GM06990 (cell line): ENCODE measurements at regions not wholly inside any gene's neighbourhood (a gene's known extent, or its start where the extent isn't known, plus 50 kb on each side); places are given as distances from the start of the nearest gene placed in this dataset.

ENCODE experiments used
- DNase-seq: peaks from one replicate; pipeline ENCODE4 v3.0.0-alpha.2; 2011; ENCODE audit not compliant: insufficient read length; ENCODE audit errors: extremely low read depth
- H3K27me3 ChIP-seq: replicated peaks from 2 replicates; pipeline ENCODE4 v1.6.0; 2011; ENCODE audit warnings: low read length; ENCODE audit not compliant: control insufficient read depth, insufficient read depth
- H3K36me3 ChIP-seq: 2 replicates; pipeline ENCODE4 v1.5.1; 2011; ENCODE audit warnings: low read length; ENCODE audit not compliant: control insufficient read depth, insufficient read depth
- H3K4me3 ChIP-seq: replicated peaks from 2 replicates; pipeline ENCODE4 v1.5.1; 2011; ENCODE audit warnings: low read depth, mild to moderate bottlenecking, control low read depth, low read length
- TF ChIP-seq, protein P1 (sequence below): IDR thresholded peaks from 2 replicates; pipeline ENCODE4 v1.5.1; 2011; ENCODE audit warnings: low read length, control low read depth, mild to moderate bottlenecking, inconsistent platforms; ENCODE audit not compliant: insufficient read depth, poor library complexity, severe bottlenecking

DNA sequence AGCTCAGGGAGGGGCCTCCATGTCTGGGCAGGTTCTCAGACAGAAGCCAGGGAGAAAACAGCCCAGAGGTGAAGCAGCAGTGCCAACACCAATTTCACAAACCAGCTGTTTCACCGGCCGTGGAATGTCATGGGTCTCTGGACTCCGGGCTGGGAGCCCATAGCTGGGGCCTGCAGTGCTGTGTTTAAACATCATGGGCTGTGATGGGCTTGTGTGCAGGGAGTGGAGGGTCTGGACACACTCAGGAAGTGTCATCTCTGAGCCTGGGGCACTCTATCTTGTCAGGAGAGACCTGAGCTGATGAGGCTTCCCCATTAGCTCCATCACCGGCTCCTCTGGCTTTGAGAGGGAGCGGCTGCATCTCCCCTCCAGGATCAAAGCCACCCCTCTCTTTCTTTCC is 173.6 kb upstream of the IGSF21 start:
- no peak for DNase-seq
- H3K36me3 ChIP-seq, result no peaks in the 10 kb centered on the region
- no peak overlapping the region for H3K4me3 ChIP-seq
- TF ChIP-seq, protein P1, sequence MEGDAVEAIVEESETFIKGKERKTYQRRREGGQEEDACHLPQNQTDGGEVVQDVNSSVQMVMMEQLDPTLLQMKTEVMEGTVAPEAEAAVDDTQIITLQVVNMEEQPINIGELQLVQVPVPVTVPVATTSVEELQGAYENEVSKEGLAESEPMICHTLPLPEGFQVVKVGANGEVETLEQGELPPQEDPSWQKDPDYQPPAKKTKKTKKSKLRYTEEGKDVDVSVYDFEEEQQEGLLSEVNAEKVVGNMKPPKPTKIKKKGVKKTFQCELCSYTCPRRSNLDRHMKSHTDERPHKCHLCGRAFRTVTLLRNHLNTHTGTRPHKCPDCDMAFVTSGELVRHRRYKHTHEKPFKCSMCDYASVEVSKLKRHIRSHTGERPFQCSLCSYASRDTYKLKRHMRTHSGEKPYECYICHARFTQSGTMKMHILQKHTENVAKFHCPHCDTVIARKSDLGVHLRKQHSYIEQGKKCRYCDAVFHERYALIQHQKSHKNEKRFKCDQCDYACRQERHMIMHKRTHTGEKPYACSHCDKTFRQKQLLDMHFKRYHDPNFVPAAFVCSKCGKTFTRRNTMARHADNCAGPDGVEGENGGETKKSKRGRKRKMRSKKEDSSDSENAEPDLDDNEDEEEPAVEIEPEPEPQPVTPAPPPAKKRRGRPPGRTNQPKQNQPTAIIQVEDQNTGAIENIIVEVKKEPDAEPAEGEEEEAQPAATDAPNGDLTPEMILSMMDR, result no peak
- H3K27me3 ChIP-seq, result no peaks in the 10 kb centered on the region; the same call in 1 of the 2 replicates

DNA sequence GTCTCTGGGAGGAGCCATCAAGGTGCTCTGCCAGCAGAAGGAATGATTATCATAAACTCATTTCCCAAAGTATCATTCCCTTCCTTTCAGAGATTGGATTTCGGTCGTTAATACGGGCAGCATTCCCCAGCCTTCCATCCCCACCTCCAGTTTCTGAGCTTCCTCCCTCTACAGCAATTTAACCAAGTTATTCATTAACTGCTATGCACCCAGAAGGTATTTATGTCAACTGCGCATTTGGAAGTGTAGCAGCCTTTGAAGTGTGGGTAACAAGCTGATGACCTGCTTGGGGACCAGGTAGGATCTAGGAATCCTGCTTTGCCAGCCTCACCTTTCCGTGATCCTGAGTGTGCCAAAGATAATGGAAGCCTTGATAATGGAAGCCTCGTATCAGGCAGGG is 172.4 kb upstream of the IGSF21 start:
- TF ChIP-seq, protein P1, result no peak
- no peak for DNase-seq
- no peak overlapping the region for H3K4me3 ChIP-seq
- H3K27me3 ChIP-seq, result no peaks in the 10 kb centered on the region; the same call in 1 of the 2 replicates
- H3K36me3 ChIP-seq, result no peaks in the 10 kb centered on the region

DNA sequence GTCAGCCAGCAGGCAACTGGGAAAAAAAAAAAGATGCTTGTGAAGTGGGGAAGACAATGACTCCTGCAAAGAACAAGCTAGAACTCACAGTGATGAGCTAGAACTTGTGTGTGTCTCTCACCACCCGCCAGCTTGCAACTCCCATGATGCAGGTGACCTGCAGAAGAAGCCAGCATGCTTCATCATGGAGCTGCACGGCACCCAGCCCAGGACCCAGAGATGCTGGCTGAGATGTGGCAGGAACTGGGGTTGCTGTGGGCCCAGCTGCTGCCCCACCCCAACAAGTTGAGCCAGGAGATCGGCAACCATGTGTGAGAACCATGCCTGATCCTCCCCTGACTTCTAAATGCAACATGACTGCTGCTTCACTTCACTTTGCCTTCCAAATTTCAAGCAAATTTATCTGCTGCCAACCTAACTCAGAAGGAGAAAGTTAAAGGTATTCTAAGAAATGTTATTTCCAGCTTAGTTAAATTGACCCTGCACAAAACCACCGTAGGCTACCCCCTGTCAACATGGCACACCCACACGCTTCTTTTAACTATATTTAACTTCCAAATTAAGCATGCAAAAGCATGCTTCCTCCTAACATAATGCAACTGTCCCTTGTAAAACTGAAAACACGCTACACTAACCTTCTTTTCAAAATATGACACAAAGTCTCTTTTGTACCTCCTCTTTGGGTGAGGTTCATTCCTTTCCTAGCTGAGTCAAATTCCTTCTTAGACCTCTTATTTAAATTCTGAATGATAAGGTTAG is 166.0 kb upstream of the IGSF21 start:
- H3K4me3 ChIP-seq, result no peak overlapping the region
- TF ChIP-seq, protein P1, result no peak
- no peak for DNase-seq
- H3K27me3 ChIP-seq, result no peaks in the 10 kb centered on the region
- H3K36me3 ChIP-seq, result no peaks in the 10 kb centered on the region

DNA sequence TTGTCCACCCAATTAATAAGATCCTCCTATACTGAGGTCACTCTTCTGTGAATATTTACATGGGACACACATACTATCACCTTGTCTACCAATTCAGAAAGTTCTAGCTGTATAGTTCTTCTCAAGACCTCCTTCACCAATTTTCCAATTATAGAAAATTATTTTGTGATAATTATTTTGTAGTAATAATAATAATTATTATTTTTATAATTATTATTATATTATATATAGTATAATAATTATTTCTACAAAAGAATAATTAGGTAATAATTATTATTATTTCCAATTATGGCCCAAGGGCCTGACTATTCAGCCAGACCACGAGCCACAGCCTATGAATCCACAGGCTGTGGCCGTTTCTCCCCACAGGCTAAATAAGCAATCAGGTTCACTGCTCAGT is 164.1 kb upstream of the IGSF21 start:
- H3K27me3 ChIP-seq, result no peaks in the 10 kb centered on the region
- DNase-seq, result no peak
- TF ChIP-seq, protein P1, result no peak
- H3K36me3 ChIP-seq, result no peaks in the 10 kb centered on the region
- H3K4me3 ChIP-seq, result no peak overlapping the region

DNA sequence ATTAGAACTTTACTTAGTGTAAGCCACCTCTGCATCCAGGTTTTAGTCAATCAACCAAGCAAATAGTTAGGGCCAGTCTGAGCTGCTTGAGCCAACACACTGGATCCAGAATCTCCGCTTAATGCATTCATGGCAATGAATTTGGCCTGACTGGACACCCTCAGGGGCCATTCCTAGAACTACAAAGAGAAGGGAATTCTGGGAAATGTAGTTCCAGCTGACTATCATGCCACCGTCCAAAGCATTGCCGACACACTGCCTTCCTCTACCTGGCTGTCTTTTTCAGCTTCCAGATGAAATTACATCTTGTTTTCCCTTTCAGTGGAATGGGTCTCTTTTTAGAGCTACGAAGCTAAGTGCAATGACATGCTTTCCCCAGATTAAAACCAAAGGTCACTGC is 163.0 kb upstream of the IGSF21 start:
- Histone ChIP-seq H3K36me3 (no peaks in the 10 kb centered on the region), H3K27me3 (no peaks in the 10 kb centered on the region; the same call in 1 of the 2 replicates), H3K4me3 (no peak overlapping the region)
- no peak for DNase-seq
- TF ChIP-seq, protein P1, result no peak
